ENCODE measurements at regions not wholly inside any gene's neighbourhood (a gene's known extent, or its start where the extent isn't known, plus 50 kb on each side); places are given as distances from the start of the nearest gene placed in this dataset.

DNA sequence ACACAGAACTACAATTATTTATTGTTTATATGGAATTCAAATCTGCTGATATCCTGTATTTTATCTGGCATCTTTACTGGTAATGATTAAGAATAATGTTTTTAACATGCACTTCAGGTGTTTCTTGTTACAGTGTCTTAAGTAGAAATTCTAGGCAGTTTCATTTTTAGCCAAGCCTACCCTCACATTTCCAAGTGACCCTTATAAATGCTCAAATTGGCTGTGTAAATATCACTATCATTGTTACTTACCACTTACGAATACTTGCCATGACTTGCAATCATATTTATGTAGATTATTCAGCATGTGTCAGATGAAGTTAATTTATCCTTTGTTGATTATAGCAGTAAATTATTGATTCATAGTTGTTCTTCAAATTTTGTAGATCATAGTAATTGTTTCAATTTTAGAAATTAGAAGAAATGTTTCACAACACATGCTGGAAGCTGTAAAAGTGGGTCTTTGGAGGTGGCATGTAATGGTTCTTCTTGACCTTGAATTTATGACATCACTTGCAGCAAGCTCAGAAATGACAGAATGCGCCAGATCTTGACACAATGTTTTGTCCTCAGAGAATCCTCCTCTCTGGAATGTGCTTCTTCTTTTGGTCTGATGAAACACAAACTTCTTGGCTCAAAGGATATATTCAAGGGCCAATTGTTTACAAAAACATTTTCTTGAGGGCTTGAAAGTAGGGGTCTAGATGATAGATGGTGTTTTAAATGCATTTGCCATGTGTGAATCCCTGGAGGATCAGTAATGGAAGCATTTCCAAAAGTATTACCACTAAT lies 471.8 kb downstream of the COL12A1 start:
- H3K4me2 ChIP-seq (replicated peaks; ENCODE audit: low read depth, low read length, poor library complexity, severe bottlenecking), result no peak overlapping the region
- Mint-ChIP-seq H3K4me3 (no peak overlapping the region), H3K9me3 (ENCODE audit: insufficient read depth) (peaks cover 2% of the 10 kb centered on the region), H3K4me1 (no peaks in the 10 kb centered on the region), H3K27me3 (no peaks in the 10 kb centered on the region), H3K27ac (no peak overlapping the region)
- no peaks in the 10 kb centered on the region for H3K4me1 ChIP-seq (ENCODE audit: control insufficient read depth in 2 of 2, insufficient read depth in 2 of 2, low read length in 2 of 2)
- CTCF ChIA-PET, result no interaction called here
- no peaks in the 10 kb centered on the region for H3K27me3 ChIP-seq (replicated peaks in 1 of 4; ENCODE audit: control extremely low read depth in 1 of 4, control insufficient read depth in 3 of 4, insufficient read depth in 4 of 4, low read length in 3 of 4)
- ATAC-seq (ENCODE audit: low read depth) (no peak), DNase-seq (no peak)
- H3K79me2 ChIP-seq (ENCODE audit: control insufficient read depth, insufficient read depth, low read length), result no peaks in the 10 kb centered on the region
- no peak overlapping the region for H3K9ac ChIP-seq (ENCODE audit: low read length)
- no peak overlapping the region for H2AFZ ChIP-seq (ENCODE audit: insufficient read depth, low read depth, low read length, poor library complexity, severe bottlenecking)
- H3K27ac ChIP-seq (ENCODE audit: low read length in 2 of 2), result no peak overlapping the region
- H3K36me3 ChIP-seq (replicated peaks in 1 of 2; ENCODE audit: control extremely low read depth in 1 of 2, control insufficient read depth in 1 of 2, extremely low read depth in 1 of 2, insufficient read depth in 2 of 2, low read length in 1 of 2), result no peaks in the 10 kb centered on the region
- intact Hi-C loops (cut with micrococcal nuclease), result no loop called here
- no peaks in the 10 kb centered on the region for H4K20me1 ChIP-seq (ENCODE audit: control insufficient read depth, insufficient read depth, low read length, poor library complexity, severe bottlenecking)
- POLR2A ChIA-PET, result no interaction called here
- no peak for TF ChIP-seq EZH2 (IDR thresholded peaks at IDR 0.05; ENCODE audit: borderline replicate concordance, insufficient read depth, low read depth, low read length, poor library complexity, severe bottlenecking)
- TF ChIP-seq, protein P1, sequence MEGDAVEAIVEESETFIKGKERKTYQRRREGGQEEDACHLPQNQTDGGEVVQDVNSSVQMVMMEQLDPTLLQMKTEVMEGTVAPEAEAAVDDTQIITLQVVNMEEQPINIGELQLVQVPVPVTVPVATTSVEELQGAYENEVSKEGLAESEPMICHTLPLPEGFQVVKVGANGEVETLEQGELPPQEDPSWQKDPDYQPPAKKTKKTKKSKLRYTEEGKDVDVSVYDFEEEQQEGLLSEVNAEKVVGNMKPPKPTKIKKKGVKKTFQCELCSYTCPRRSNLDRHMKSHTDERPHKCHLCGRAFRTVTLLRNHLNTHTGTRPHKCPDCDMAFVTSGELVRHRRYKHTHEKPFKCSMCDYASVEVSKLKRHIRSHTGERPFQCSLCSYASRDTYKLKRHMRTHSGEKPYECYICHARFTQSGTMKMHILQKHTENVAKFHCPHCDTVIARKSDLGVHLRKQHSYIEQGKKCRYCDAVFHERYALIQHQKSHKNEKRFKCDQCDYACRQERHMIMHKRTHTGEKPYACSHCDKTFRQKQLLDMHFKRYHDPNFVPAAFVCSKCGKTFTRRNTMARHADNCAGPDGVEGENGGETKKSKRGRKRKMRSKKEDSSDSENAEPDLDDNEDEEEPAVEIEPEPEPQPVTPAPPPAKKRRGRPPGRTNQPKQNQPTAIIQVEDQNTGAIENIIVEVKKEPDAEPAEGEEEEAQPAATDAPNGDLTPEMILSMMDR (IDR thresholded peaks at IDR 0.05), result no peak
- WGBS (ENCODE audit: insufficient coverage), result no CpG with 5 or more reads among the region's 2 CpGs
- H3K9me3 ChIP-seq (ENCODE audit: control extremely low read depth in 1 of 3, control insufficient read depth in 2 of 3, insufficient read depth in 1 of 3, low read length in 2 of 3), result no peaks in the 10 kb centered on the region
- no peak overlapping the region for H3K4me3 ChIP-seq (ENCODE audit: control extremely low read depth in 1 of 5, extremely low read depth in 1 of 5, insufficient read depth in 1 of 5, low read depth in 2 of 5, low read length in 4 of 5)

DNA sequence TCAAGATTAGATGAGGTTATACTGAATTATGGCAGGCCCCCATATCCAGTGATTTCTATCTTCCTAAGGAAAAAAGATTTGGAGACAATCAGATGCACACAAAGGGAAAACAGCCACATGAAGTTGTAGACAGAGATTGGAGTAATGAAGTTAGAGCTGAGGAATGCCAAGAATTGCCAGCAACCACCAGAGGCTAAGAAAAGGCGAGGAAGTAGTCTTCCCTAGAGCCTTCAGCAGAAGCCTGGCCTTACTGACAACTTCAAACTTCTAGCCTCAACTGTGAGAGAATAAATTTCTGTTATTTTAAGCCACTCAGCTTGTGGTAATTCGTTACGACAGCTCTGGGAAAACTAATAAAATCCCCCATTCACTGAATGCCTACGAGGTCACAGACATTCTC lies 473.9 kb downstream of the COL12A1 start:
- Histone ChIP-seq H3K27me3 (replicated peaks in 1 of 4; ENCODE audit: control extremely low read depth in 1 of 4, control insufficient read depth in 3 of 4, insufficient read depth in 4 of 4, low read length in 3 of 4) (no peaks in the 10 kb centered on the region), H3K9me3 (ENCODE audit: control extremely low read depth in 1 of 3, control insufficient read depth in 2 of 3, insufficient read depth in 1 of 3, low read length in 2 of 3) (no peaks in the 10 kb centered on the region), H2AFZ (ENCODE audit: insufficient read depth, low read depth, low read length, poor library complexity, severe bottlenecking) (no peak overlapping the region), H3K4me3 (ENCODE audit: control extremely low read depth in 1 of 5, extremely low read depth in 1 of 5, insufficient read depth in 1 of 5, low read depth in 2 of 5, low read length in 4 of 5) (no peak overlapping the region), H4K20me1 (ENCODE audit: control insufficient read depth, insufficient read depth, low read length, poor library complexity, severe bottlenecking) (no peaks in the 10 kb centered on the region), H3K4me1 (ENCODE audit: control insufficient read depth in 2 of 2, insufficient read depth in 2 of 2, low read length in 2 of 2) (no peaks in the 10 kb centered on the region), H3K36me3 (replicated peaks in 1 of 2; ENCODE audit: control extremely low read depth in 1 of 2, control insufficient read depth in 1 of 2, extremely low read depth in 1 of 2, insufficient read depth in 2 of 2, low read length in 1 of 2) (no peaks in the 10 kb centered on the region), H3K27ac (ENCODE audit: low read length in 2 of 2) (no peak overlapping the region), H3K79me2 (ENCODE audit: control insufficient read depth, insufficient read depth, low read length) (no peaks in the 10 kb centered on the region), H3K4me2 (replicated peaks; ENCODE audit: low read depth, low read length, poor library complexity, severe bottlenecking) (no peak overlapping the region), H3K9ac (ENCODE audit: low read length) (no peak overlapping the region)
- ChIA-PET POLR2A (no interaction called here), CTCF (no interaction called here)
- TF ChIP-seq EZH2 (IDR thresholded peaks at IDR 0.05; ENCODE audit: borderline replicate concordance, insufficient read depth, low read depth, low read length, poor library complexity, severe bottlenecking), result no peak
- TF ChIP-seq, protein P1 (IDR thresholded peaks at IDR 0.05), result no peak
- ATAC-seq (ENCODE audit: low read depth), result no peak
- Mint-ChIP-seq H3K27me3 (no peaks in the 10 kb centered on the region), H3K27ac (no peak overlapping the region), H3K9me3 (ENCODE audit: insufficient read depth) (peaks cover 2% of the 10 kb centered on the region), H3K4me3 (no peak overlapping the region), H3K4me1 (no peaks in the 10 kb centered on the region)
- 92% methylated on average over 2 of the region's 4 CpGs for WGBS (ENCODE audit: insufficient coverage)
- DNase-seq, result no peak
- intact Hi-C loops (cut with micrococcal nuclease), result no loop called here
